H9 (cell line): ENCODE measurements at regions not wholly inside any gene's neighbourhood (a gene's known extent, or its start where the extent isn't known, plus 50 kb on each side); places are given as distances from the start of the nearest gene placed in this dataset.

Experiments used
- DNase-seq: peaks from one replicate; pipeline ENCODE4 v3.0.0-alpha.2; 2017
- H2AFZ ChIP-seq: one replicate; pipeline ENCODE4 v1.6.1; 2013; ENCODE audit warnings: mild to moderate bottlenecking, low read length, control low read depth, moderate library complexity
- H2AK5ac ChIP-seq: 2 replicates; pipeline ENCODE4 v1.6.1; 2013; ENCODE audit warnings: low read length, control low read depth, mixed read lengths; ENCODE audit not compliant: insufficient read length
- H2BK120ac ChIP-seq: one replicate; pipeline ENCODE4 v1.6.1; 2013; ENCODE audit warnings: low read depth, mild to moderate bottlenecking, low read length, control low read depth, inconsistent platforms; ENCODE audit not compliant: poor library complexity, severe bottlenecking
- H2BK12ac ChIP-seq: 2 replicates; pipeline ENCODE4 v1.6.1; 2013; ENCODE audit warnings: low read length, control low read depth, mixed read lengths, low read depth; ENCODE audit not compliant: insufficient read length
- H2BK15ac ChIP-seq: 2 replicates; pipeline ENCODE4 v1.6.1; 2013; ENCODE audit warnings: low read depth, low read length, control low read depth
- H2BK20ac ChIP-seq: one replicate; pipeline ENCODE4 v1.6.1; 2013; ENCODE audit warnings: low read depth, mild to moderate bottlenecking, low read length, control low read depth, inconsistent platforms; ENCODE audit not compliant: poor library complexity, severe bottlenecking
- H2BK5ac ChIP-seq: 2 replicates; pipeline ENCODE4 v1.6.1; 2013; ENCODE audit warnings: low read length, control low read depth, mixed read lengths; ENCODE audit not compliant: insufficient read length
- H3K14ac ChIP-seq: 2 replicates; pipeline ENCODE4 v1.6.1; 2013; ENCODE audit warnings: low read length, control low read depth; ENCODE audit not compliant: insufficient read depth
- H3K18ac ChIP-seq: 2 replicates; pipeline ENCODE4 v1.6.1; 2013; ENCODE audit warnings: low read depth, mild to moderate bottlenecking, mixed read lengths, low read length, control low read depth; ENCODE audit not compliant: insufficient read length
- H3K23ac ChIP-seq: 2 replicates; pipeline ENCODE4 v1.6.1; 2013; ENCODE audit warnings: low read length, control low read depth, mixed read lengths, low read depth; ENCODE audit not compliant: insufficient read length
- H3K23me2 ChIP-seq: 2 replicates; pipeline ENCODE4 v1.6.1; 2013; ENCODE audit warnings: low read depth, mild to moderate bottlenecking, mixed read lengths, low read length, control low read depth; ENCODE audit not compliant: insufficient read length, poor library complexity, severe bottlenecking
- H3K27ac ChIP-seq: 2 replicates; pipeline ENCODE4 v1.5.1; 2013; ENCODE audit warnings: low read length, control low read depth, mixed read lengths, low read depth; ENCODE audit not compliant: insufficient read length
- H3K27me3 ChIP-seq: 2 replicates; pipeline ENCODE4 v1.6.1; 2013; ENCODE audit warnings: low read length, control low read depth, inconsistent platforms; ENCODE audit not compliant: insufficient read depth
- H3K4ac ChIP-seq: 2 replicates; pipeline ENCODE4 v1.6.1; 2013; ENCODE audit warnings: low read depth, mild to moderate bottlenecking, control low read depth, inconsistent platforms, low read length, moderate library complexity
- H3K4me1 ChIP-seq: 2 replicates; pipeline ENCODE4 v1.6.1; 2013; ENCODE audit warnings: low read length, control low read depth, inconsistent platforms; ENCODE audit not compliant: insufficient read depth
- H3K4me2 ChIP-seq: 2 replicates; pipeline ENCODE4 v1.6.1; 2013; ENCODE audit warnings: low read length, control low read depth, mixed read lengths; ENCODE audit not compliant: insufficient read length, insufficient read depth
- H3K56ac ChIP-seq: 2 replicates; pipeline ENCODE4 v1.6.1; 2013; ENCODE audit warnings: low read depth, mild to moderate bottlenecking, mixed read lengths, low read length, control low read depth; ENCODE audit not compliant: insufficient read length
- H3K79me1 ChIP-seq: 2 replicates; pipeline ENCODE4 v1.6.1; 2013; ENCODE audit warnings: low read depth, mild to moderate bottlenecking, moderate library complexity, low read length, control low read depth, inconsistent platforms; ENCODE audit not compliant: insufficient read depth, poor library complexity, severe bottlenecking
- H3K79me2 ChIP-seq: 2 replicates; pipeline ENCODE4 v1.6.1; 2013; ENCODE audit warnings: low read length, control low read depth, inconsistent platforms; ENCODE audit not compliant: insufficient read depth
- H3K9ac ChIP-seq: 2 replicates; pipeline ENCODE4 v1.6.1; 2013; ENCODE audit warnings: low read length, control low read depth, mixed read lengths; ENCODE audit not compliant: insufficient read length; ENCODE audit errors: extremely low read depth
- H3K9me3 ChIP-seq: one replicate; pipeline ENCODE4 v1.6.1; 2013; ENCODE audit warnings: low read depth, low read length, inconsistent platforms; ENCODE audit not compliant: control insufficient read depth
- H3T11ph ChIP-seq: one replicate; pipeline ENCODE4 v1.6.1; 2013; ENCODE audit warnings: mild to moderate bottlenecking, low read length, control low read depth, inconsistent platforms
- H4K20me1 ChIP-seq: one replicate; pipeline ENCODE4 v1.6.1; 2013; ENCODE audit not compliant: control insufficient read depth, insufficient read length, insufficient read depth
- H4K5ac ChIP-seq: 2 replicates; pipeline ENCODE4 v1.6.1; 2013; ENCODE audit warnings: low read depth, mild to moderate bottlenecking, mixed read lengths, low read length, control low read depth; ENCODE audit not compliant: insufficient read length
- H4K8ac ChIP-seq: replicated peaks from 2 replicates; pipeline ENCODE4 v1.6.1; 2013; ENCODE audit warnings: low read length, control low read depth, mixed read lengths, low read depth; ENCODE audit not compliant: insufficient read length
- H4K91ac ChIP-seq: 2 replicates; pipeline ENCODE4 v1.6.1; 2013; ENCODE audit warnings: low read depth, mild to moderate bottlenecking, moderate library complexity, mixed read lengths, low read length, control low read depth; ENCODE audit not compliant: insufficient read length
- H3K27ac Mint-ChIP-seq, 3 experiments: 2 replicates in 2 of 3; 3 replicates in 1 of 3; pipeline ENCODE4 v1.8.0; 2020 to 2021; ENCODE audit warnings: mixed read lengths in 3 of 3, mild to moderate bottlenecking in 1 of 3, moderate library complexity in 1 of 3
- H3K27me3 Mint-ChIP-seq: 2 replicates; pipeline ENCODE4 v1.8.0; 2021; ENCODE audit warnings: low read depth, mild to moderate bottlenecking, moderate library complexity, mixed read lengths
- H3K36me3 Mint-ChIP-seq, 3 experiments: 2 replicates in 2 of 3; 3 replicates in 1 of 3; pipeline ENCODE4 v1.8.0; 2020 to 2021; ENCODE audit warnings: low read depth in 3 of 3, mixed read lengths in 3 of 3; ENCODE audit not compliant: insufficient read depth in 1 of 3
- H3K4me1 Mint-ChIP-seq, 2 experiments: 2 replicates each; pipeline ENCODE4 v1.8.0; 2020; ENCODE audit warnings: mixed read lengths in 2 of 2
- H3K4me3 Mint-ChIP-seq, 2 experiments: 2 replicates in 1 of 2; 3 replicates in 1 of 2; pipeline ENCODE4 v1.8.0; 2020 to 2021; ENCODE audit warnings: mild to moderate bottlenecking in 2 of 2, mixed read lengths in 2 of 2, moderate library complexity in 1 of 2
- H3K9me3 Mint-ChIP-seq, 2 experiments: 2 replicates in 1 of 2; 3 replicates in 1 of 2; pipeline ENCODE4 v1.8.0; 2020; ENCODE audit warnings: mild to moderate bottlenecking in 2 of 2, mixed read lengths in 2 of 2, moderate library complexity in 1 of 2
- WGBS: extraction: QIAGEN DNeasy Blood & Tissue Kit; methylation state at CpG from one replicate; pipeline ENCODE4 v1.1.7; 2013; ENCODE audit warnings: missing lambda C conversion rate, low lambda C conversion rate, mixed read lengths; ENCODE audit not compliant: insufficient read length; ENCODE audit errors: extremely low coverage; 5-methylcytosine and 5-hydroxymethylcytosine counted together
- TF ChIP-seq, protein P1 (sequence below): fragments of 200-600 bp; sonication (generic); conservative IDR thresholded peaks from 3 replicates; pipeline ENCODE4 v1.8.0; 2021; ENCODE audit warnings: antibody characterized with exemption, mild to moderate bottlenecking

GRCh38 chr21:22881131-22881530, 1882.9 kb downstream of the NCAM2 start:
- Mint-ChIP-seq H3K36me3 (no peaks in the 10 kb centered on the region; a peak in 1 of 7 replicates), H3K4me3 (no peak overlapping the region), H3K4me1 (peaks cover 22 to 28% of the 10 kb centered on the region in 2 experiments), H3K9me3 (no peaks in the 10 kb centered on the region; a peak in 1 of 5 replicates), H3K27ac (peak overlapping the region in 1 of 3 experiments; percentile 79; a peak in 3 of 7 replicates), H3K27me3 (no peaks in the 10 kb centered on the region)
- no peak overlapping the region for H2BK15ac ChIP-seq
- no peak overlapping the region for H2BK12ac ChIP-seq
- H3K9me3 ChIP-seq = no peaks in the 10 kb centered on the region
- TF ChIP-seq, protein P1, sequence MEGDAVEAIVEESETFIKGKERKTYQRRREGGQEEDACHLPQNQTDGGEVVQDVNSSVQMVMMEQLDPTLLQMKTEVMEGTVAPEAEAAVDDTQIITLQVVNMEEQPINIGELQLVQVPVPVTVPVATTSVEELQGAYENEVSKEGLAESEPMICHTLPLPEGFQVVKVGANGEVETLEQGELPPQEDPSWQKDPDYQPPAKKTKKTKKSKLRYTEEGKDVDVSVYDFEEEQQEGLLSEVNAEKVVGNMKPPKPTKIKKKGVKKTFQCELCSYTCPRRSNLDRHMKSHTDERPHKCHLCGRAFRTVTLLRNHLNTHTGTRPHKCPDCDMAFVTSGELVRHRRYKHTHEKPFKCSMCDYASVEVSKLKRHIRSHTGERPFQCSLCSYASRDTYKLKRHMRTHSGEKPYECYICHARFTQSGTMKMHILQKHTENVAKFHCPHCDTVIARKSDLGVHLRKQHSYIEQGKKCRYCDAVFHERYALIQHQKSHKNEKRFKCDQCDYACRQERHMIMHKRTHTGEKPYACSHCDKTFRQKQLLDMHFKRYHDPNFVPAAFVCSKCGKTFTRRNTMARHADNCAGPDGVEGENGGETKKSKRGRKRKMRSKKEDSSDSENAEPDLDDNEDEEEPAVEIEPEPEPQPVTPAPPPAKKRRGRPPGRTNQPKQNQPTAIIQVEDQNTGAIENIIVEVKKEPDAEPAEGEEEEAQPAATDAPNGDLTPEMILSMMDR = no peak
- H2BK120ac ChIP-seq = no peak overlapping the region
- no peaks in the 10 kb centered on the region for H3K27me3 ChIP-seq
- H4K91ac ChIP-seq = no peak overlapping the region
- no peak overlapping the region for H3K14ac ChIP-seq
- H3K23ac ChIP-seq = no peak overlapping the region
- H2AFZ ChIP-seq = no peak overlapping the region
- H3K4me1 ChIP-seq = peaks cover 1% of the 10 kb centered on the region; the same call in 1 of the 2 replicates
- H2AK5ac ChIP-seq = no peak overlapping the region
- no peak overlapping the region for H2BK20ac ChIP-seq
- no peak overlapping the region for H3K4ac ChIP-seq
- DNase-seq = no peak
- no peak overlapping the region for H3K9ac ChIP-seq
- H4K5ac ChIP-seq = no peak overlapping the region
- H3K79me2 ChIP-seq = no peaks in the 10 kb centered on the region
- H2BK5ac ChIP-seq = no peak overlapping the region
- H3K4me2 ChIP-seq = no peak overlapping the region
- no peak overlapping the region for H4K8ac ChIP-seq
- H3K79me1 ChIP-seq = no peaks in the 10 kb centered on the region
- H4K20me1 ChIP-seq = no peaks in the 10 kb centered on the region
- no peak overlapping the region for H3T11ph ChIP-seq
- H3K56ac ChIP-seq = no peak overlapping the region
- no peak overlapping the region for H3K18ac ChIP-seq
- no peaks in the 10 kb centered on the region for H3K23me2 ChIP-seq
- WGBS = no CpG with 5 or more reads among the region's 4 CpGs
- no peak overlapping the region for H3K27ac ChIP-seq
